HCT116 (cell line): ENCODE measurements at regions not wholly inside any gene's neighbourhood (a gene's known extent, or its start where the extent isn't known, plus 50 kb on each side); places are given as distances from the start of the nearest gene placed in this dataset.

Experiments
- ATAC-seq: fragments of 200-7000 bp; cut with Tn5 transposase; 2 replicates; pipeline ENCODE4 v1.9.1; 2020; ENCODE audit warnings: mild to moderate bottlenecking, moderate library complexity
- BruUV-seq: library from RNA; stranded (reverse); fragments of 400-500 nt; replicated peaks from 2 replicates; lab custom pipeline; 2021; lab: Mats Ljungman, UMichigan
- CTCF ChIA-PET: fragments of 300-600 bp; sonication (Branson Sonifier 250); formaldehyde crosslinking; loops from one replicate; lab custom pipeline; 2021; ENCODE audit warnings: antibody characterized with exemption; lab: Charles Lee
- POLR2A ChIA-PET: fragments of 300-600, 350-600 bp; sonication (Branson Sonifier 250); formaldehyde crosslinking; loops from one replicate; lab custom pipeline; 2021; ENCODE audit warnings: antibody characterized with exemption; lab: Charles Lee
- RAD21 ChIA-PET, 2 experiments: fragments of 300-600 bp; sonication (Branson Sonifier 250); formaldehyde crosslinking; loops; one replicate each; lab custom pipeline; 2023; ENCODE audit warnings: low total read pairs in 2 of 2; ENCODE audit not compliant: uncharacterized antibody in 2 of 2, unreplicated experiment in 2 of 2, low non-redundant PET in 1 of 2; lab: Charles Lee
- DNase-seq: peaks from one replicate; pipeline ENCODE4 v3.0.0-alpha.2; 2010; ENCODE audit warnings: low read depth, low spot score
- H2AFZ ChIP-seq: fragments of 200-600 bp; shearing (Covaris generic), sonication (generic); 2 replicates; pipeline ENCODE4 v1.6.1; 2017; ENCODE audit warnings: low read depth, mixed run types, mixed read lengths, antibody characterized with exemption, low read length; ENCODE audit not compliant: poor library complexity, severe bottlenecking
- H3K27ac ChIP-seq: 2 replicates; pipeline ENCODE4 v1.5.1; 2012; ENCODE audit warnings: low read depth, low read length
- H3K27me3 ChIP-seq: fragments of 200-600 bp; sonication (generic); 2 replicates; pipeline ENCODE4 v1.6.1; 2016; ENCODE audit warnings: mixed run types, low read length, mixed read lengths; ENCODE audit not compliant: insufficient read depth
- H3K36me3 ChIP-seq, 2 experiments: fragments of 200-500 bp in 1 of 2; fragments of 200-600 bp in 1 of 2; sonication (Bioruptor generic) in 1 of 2; sonication (generic) in 1 of 2; 2 replicates each; pipeline versions ENCODE4 v1.5.1 to v1.6.1; 2014 to 2016; ENCODE audit warnings: low read length in 2 of 2, inconsistent platforms in 1 of 2, mixed read lengths in 1 of 2, mixed run types in 1 of 2; ENCODE audit not compliant: insufficient read depth in 2 of 2, control insufficient read depth in 1 of 2
- H3K4me1 ChIP-seq, 2 experiments: fragments of 200-600 bp in 1 of 2; sonication (generic) in 1 of 2; 2 replicates each; pipeline versions ENCODE4 v1.5.1 to v1.6.1; 2012 to 2017; ENCODE audit warnings: low read length in 2 of 2, inconsistent platforms in 1 of 2, mild to moderate bottlenecking in 1 of 2, mixed read lengths in 1 of 2, mixed run types in 1 of 2, moderate library complexity in 1 of 2; ENCODE audit not compliant: insufficient read depth in 2 of 2, control insufficient read depth in 1 of 2
- H3K4me2 ChIP-seq: fragments of 200-600 bp; sonication (generic); 2 replicates; pipeline ENCODE4 v1.6.1; 2017; ENCODE audit warnings: mixed run types, low read length, mixed read lengths
- H3K4me3 ChIP-seq, 2 experiments: fragments of 200-600 bp in 1 of 2; sonication (generic) in 1 of 2; replicated peaks in 1 of 2; 2 replicates each; pipeline ENCODE4 v1.5.1; 2011 to 2016; ENCODE audit warnings: low read length in 2 of 2, control low read depth in 1 of 2, low read depth in 1 of 2, mild to moderate bottlenecking in 1 of 2, mixed read lengths in 1 of 2, mixed run types in 1 of 2
- H3K79me2 ChIP-seq: fragments of 200-600 bp; sonication (generic); 2 replicates; pipeline ENCODE4 v1.6.1; 2017; ENCODE audit warnings: mild to moderate bottlenecking, mixed run types, low read length, moderate library complexity, mixed read lengths; ENCODE audit not compliant: insufficient read depth
- H3K9ac ChIP-seq: fragments of 200-600 bp; sonication (generic); 2 replicates; pipeline ENCODE4 v1.6.1; 2016; ENCODE audit warnings: low read length, mixed read lengths
- H3K9me2 ChIP-seq: fragments of 200-600 bp; sonication (generic), shearing (Covaris generic); 2 replicates; pipeline ENCODE4 v1.6.1; 2017; ENCODE audit warnings: mixed run types, mild to moderate bottlenecking, moderate library complexity; ENCODE audit not compliant: insufficient read depth
- H3K9me3 ChIP-seq, 2 experiments: fragments of 200-500 bp in 1 of 2; fragments of 200-600 bp in 1 of 2; sonication (Bioruptor generic) in 1 of 2; sonication (generic) in 1 of 2; 2 replicates each; pipeline ENCODE4 v1.6.1; 2014 to 2017; ENCODE audit warnings: low read length in 2 of 2, mixed read lengths in 2 of 2, inconsistent platforms in 1 of 2, low read depth in 1 of 2, mild to moderate bottlenecking in 1 of 2, mixed run types in 1 of 2, moderate library complexity in 1 of 2; ENCODE audit not compliant: control insufficient read depth in 1 of 2, insufficient read depth in 1 of 2
- H4K20me1 ChIP-seq: fragments of 200-600 bp; sonication (generic), shearing (Covaris generic); 2 replicates; pipeline ENCODE4 v1.6.1; 2017; ENCODE audit warnings: mixed run types, mild to moderate bottlenecking, moderate library complexity; ENCODE audit not compliant: insufficient read depth
- CBX3 ChIP-seq: IDR thresholded peaks from 2 replicates; pipeline ENCODE4 v1.6.1; 2012; ENCODE audit warnings: low read depth
- CEBPB ChIP-seq: IDR thresholded peaks from 2 replicates; pipeline ENCODE4 v1.6.1; 2012; ENCODE audit warnings: low read depth
- ELF1 ChIP-seq: IDR thresholded peaks from 2 replicates; pipeline ENCODE4 v1.6.1; 2012; ENCODE audit warnings: low read depth, borderline replicate concordance
- EZH2 ChIP-seq: fragments of 200-600 bp; sonication (generic); IDR thresholded peaks from 2 replicates; pipeline ENCODE4 v1.6.1; 2017; ENCODE audit warnings: antibody characterized with exemption, mixed run types
- FOSL1 ChIP-seq: IDR thresholded peaks from 2 replicates; pipeline ENCODE4 v1.6.1; 2012; ENCODE audit warnings: low read depth
- JUND ChIP-seq: IDR thresholded peaks from 2 replicates; pipeline ENCODE4 v1.6.1; 2012
- POLR2A ChIP-seq: IDR thresholded peaks from 2 replicates; pipeline ENCODE4 v1.7.0; 2011; ENCODE audit warnings: borderline replicate concordance; ENCODE audit not compliant: insufficient read depth, insufficient read length; ENCODE audit errors: extremely low read depth
- POLR2AphosphoS5 ChIP-seq: IDR thresholded peaks from 2 replicates; pipeline ENCODE4 v1.6.1; 2011; ENCODE audit warnings: mild to moderate bottlenecking, low read depth, low read length, moderate library complexity
- RAD21 ChIP-seq: IDR thresholded peaks from 2 replicates; pipeline ENCODE4 v1.6.1; 2012; ENCODE audit warnings: low read depth, mild to moderate bottlenecking
- SIN3A ChIP-seq: IDR thresholded peaks from 2 replicates; pipeline ENCODE4 v1.6.1; 2012; ENCODE audit warnings: low read depth
- TCF7L2 ChIP-seq: IDR thresholded peaks from 2 replicates; pipeline ENCODE4 v1.7.0; 2011; ENCODE audit warnings: borderline replicate concordance, inconsistent platforms; ENCODE audit not compliant: insufficient read depth, insufficient read length; ENCODE audit errors: extremely low read depth
- ZNF274 ChIP-seq: fragments of 200-500 bp; sonication (Bioruptor generic); IDR thresholded peaks from 2 replicates; pipeline ENCODE4 v1.6.1; 2014; ENCODE audit warnings: mild to moderate bottlenecking, low read depth, low read length, inconsistent platforms
- intact Hi-C: fragments of 100-400 bp; cut with micrococcal nuclease; formaldehyde crosslinking; loops from 2 replicates; pipeline ENCODE4 v1.10.0; 2022
- TF ChIP-seq, protein P1 (sequence below): IDR thresholded peaks from 2 replicates; pipeline ENCODE4 v1.6.1; 2012
- TF ChIP-seq, protein P2 (sequence below): IDR thresholded peaks from 2 replicates; pipeline ENCODE4 v1.6.1; 2011; ENCODE audit warnings: mild to moderate bottlenecking, low read length, moderate library complexity; ENCODE audit not compliant: insufficient replicate concordance; ENCODE audit errors: extremely low read depth
- TF ChIP-seq, protein P3 (sequence below): IDR thresholded peaks from 2 replicates; pipeline ENCODE4 v1.6.1; 2012; ENCODE audit warnings: low read depth
- TF ChIP-seq, protein P4 (sequence below): IDR thresholded peaks from 2 replicates; pipeline ENCODE4 v1.6.1; 2012

DNA sequence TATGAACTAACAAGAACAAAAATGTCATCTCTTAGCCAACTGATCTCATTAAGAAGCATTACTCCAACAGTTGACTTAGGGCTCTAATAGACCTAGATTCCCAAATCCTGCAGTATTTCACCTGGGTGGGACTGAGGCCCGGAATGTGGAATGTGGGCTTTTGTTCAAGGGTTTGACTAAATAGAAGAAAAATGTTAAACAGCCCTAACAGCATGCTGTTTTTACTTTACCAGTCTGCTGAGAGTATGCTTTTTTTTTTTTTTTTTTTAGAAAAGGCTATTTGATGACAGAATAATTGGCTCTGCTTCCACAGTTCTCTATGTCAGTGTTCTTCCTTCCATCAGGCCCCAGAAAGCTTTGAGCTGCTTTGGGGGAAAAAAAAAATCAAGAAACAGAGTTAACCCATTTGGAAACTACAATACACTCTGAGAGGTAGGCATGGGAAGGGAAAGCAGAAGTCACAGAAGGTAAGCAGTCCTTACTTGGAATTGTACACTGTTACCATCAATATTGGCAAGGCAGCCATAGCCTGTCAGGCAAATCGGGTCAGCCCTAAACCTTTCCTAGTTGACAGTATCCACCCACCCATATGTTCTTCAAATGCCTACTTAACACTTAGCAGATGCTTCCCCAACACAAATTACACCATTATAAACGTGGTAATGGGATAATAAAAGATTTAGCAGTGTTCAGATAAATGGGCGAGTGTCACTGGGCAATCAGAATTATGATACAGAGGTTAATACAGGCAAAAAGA lies 224.2 kb downstream of the CNTN3 start:
- RAD21 ChIA-PET, result no interaction called here
- no peaks in the 10 kb centered on the region for H3K27me3 ChIP-seq
- POLR2A ChIA-PET, result no interaction called here
- no peak overlapping the region for H3K4me2 ChIP-seq
- no peak for ATAC-seq
- H3K9me2 ChIP-seq, result no peaks in the 10 kb centered on the region
- intact Hi-C loops, result no loop called here
- no peak overlapping the region for H3K4me3 ChIP-seq
- TF ChIP-seq, protein P1, sequence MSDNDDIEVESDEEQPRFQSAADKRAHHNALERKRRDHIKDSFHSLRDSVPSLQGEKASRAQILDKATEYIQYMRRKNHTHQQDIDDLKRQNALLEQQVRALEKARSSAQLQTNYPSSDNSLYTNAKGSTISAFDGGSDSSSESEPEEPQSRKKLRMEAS, result no peak
- TF ChIP-seq RAD21 (no peak), CBX3 (no peak), ZNF274 (no peak), JUND (no peak), CEBPB (no peak), TCF7L2 (no peak), FOSL1 (no peak), ELF1 (no peak), EZH2 (no peak), POLR2AphosphoS5 (no peak), SIN3A (no peak), POLR2A (no peak)
- TF ChIP-seq, protein P2, sequence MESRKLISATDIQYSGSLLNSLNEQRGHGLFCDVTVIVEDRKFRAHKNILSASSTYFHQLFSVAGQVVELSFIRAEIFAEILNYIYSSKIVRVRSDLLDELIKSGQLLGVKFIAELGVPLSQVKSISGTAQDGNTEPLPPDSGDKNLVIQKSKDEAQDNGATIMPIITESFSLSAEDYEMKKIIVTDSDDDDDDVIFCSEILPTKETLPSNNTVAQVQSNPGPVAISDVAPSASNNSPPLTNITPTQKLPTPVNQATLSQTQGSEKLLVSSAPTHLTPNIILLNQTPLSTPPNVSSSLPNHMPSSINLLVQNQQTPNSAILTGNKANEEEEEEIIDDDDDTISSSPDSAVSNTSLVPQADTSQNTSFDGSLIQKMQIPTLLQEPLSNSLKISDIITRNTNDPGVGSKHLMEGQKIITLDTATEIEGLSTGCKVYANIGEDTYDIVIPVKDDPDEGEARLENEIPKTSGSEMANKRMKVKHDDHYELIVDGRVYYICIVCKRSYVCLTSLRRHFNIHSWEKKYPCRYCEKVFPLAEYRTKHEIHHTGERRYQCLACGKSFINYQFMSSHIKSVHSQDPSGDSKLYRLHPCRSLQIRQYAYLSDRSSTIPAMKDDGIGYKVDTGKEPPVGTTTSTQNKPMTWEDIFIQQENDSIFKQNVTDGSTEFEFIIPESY, result no peak
- TF ChIP-seq, protein P3, sequence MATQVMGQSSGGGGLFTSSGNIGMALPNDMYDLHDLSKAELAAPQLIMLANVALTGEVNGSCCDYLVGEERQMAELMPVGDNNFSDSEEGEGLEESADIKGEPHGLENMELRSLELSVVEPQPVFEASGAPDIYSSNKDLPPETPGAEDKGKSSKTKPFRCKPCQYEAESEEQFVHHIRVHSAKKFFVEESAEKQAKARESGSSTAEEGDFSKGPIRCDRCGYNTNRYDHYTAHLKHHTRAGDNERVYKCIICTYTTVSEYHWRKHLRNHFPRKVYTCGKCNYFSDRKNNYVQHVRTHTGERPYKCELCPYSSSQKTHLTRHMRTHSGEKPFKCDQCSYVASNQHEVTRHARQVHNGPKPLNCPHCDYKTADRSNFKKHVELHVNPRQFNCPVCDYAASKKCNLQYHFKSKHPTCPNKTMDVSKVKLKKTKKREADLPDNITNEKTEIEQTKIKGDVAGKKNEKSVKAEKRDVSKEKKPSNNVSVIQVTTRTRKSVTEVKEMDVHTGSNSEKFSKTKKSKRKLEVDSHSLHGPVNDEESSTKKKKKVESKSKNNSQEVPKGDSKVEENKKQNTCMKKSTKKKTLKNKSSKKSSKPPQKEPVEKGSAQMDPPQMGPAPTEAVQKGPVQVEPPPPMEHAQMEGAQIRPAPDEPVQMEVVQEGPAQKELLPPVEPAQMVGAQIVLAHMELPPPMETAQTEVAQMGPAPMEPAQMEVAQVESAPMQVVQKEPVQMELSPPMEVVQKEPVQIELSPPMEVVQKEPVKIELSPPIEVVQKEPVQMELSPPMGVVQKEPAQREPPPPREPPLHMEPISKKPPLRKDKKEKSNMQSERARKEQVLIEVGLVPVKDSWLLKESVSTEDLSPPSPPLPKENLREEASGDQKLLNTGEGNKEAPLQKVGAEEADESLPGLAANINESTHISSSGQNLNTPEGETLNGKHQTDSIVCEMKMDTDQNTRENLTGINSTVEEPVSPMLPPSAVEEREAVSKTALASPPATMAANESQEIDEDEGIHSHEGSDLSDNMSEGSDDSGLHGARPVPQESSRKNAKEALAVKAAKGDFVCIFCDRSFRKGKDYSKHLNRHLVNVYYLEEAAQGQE, result no peak
- TF ChIP-seq, protein P4, sequence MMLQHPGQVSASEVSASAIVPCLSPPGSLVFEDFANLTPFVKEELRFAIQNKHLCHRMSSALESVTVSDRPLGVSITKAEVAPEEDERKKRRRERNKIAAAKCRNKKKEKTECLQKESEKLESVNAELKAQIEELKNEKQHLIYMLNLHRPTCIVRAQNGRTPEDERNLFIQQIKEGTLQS, result no peak
- no TSS peak for BruUV-seq
- no peak overlapping the region for H3K9ac ChIP-seq
- no peaks in the 10 kb centered on the region for H3K36me3 ChIP-seq
- H3K4me1 ChIP-seq, result no peaks in the 10 kb centered on the region
- H2AFZ ChIP-seq, result no peak overlapping the region
- no peaks in the 10 kb centered on the region for H4K20me1 ChIP-seq
- H3K27ac ChIP-seq, result no peak overlapping the region
- CTCF ChIA-PET, result no interaction called here
- H3K79me2 ChIP-seq, result no peaks in the 10 kb centered on the region
- DNase-seq, result no peak
- peaks cover 14 to 32% of the 10 kb centered on the region in 2 experiments; a peak in 2 of 4 replicates for H3K9me3 ChIP-seq
